ENCODE measurements at regions not wholly inside any gene's neighbourhood (a gene's known extent, or its start where the extent isn't known, plus 50 kb on each side); places are given as distances from the start of the nearest gene placed in this dataset.

- H3K4me3 ChIP-seq: no peak overlapping the region
- no peaks in the 10 kb centered on the region for H3K36me3 ChIP-seq (replicated peaks in 1 of 2)
- no peak overlapping the region for H3K27ac ChIP-seq
- H3K27me3 ChIP-seq: no peaks in the 10 kb centered on the region
- DNase-seq: no peak
- intact Hi-C loops (cut with DNase I): no loop called here
- H3K9me3 ChIP-seq (replicated peaks in 1 of 3): peaks cover 0 to 18% (median 4%) of the 10 kb centered on the region in 3 donors
- WGBS, 4 donors: 67 to 80% (median 77%) methylated on average over 4 of the region's 4 CpGs
- TF ChIP-seq CTCF (IDR thresholded peaks at IDR 0.05) (no peak), POLR2A (IDR thresholded peaks at IDR 0.05) (no peak)
- no peaks in the 10 kb centered on the region for H3K4me1 ChIP-seq (replicated peaks in 1 of 2)
These were observed 91.2 kb upstream of the CNOT2 start for GRCh38 chr12:70151993-70152392.

- H3K27me3 ChIP-seq: no peaks in the 10 kb centered on the region
- H3K36me3 ChIP-seq (replicated peaks in 1 of 2): no peaks in the 10 kb centered on the region
- H3K27ac ChIP-seq: no peak overlapping the region
- H3K4me1 ChIP-seq (replicated peaks in 1 of 2): no peaks in the 10 kb centered on the region
- TF ChIP-seq POLR2A (IDR thresholded peaks at IDR 0.05): no peak
- no peak for TF ChIP-seq CTCF (IDR thresholded peaks at IDR 0.05)
- intact Hi-C loops (cut with DNase I): no loop called here
- H3K9me3 ChIP-seq (replicated peaks in 1 of 3): peaks cover 0 to 23% (median 8%) of the 10 kb centered on the region in 3 donors
- WGBS, 4 donors: 69 to 83% (median 81%) methylated on average over 2 of the region's 2 CpGs
- no peak for DNase-seq
- no peak overlapping the region for H3K4me3 ChIP-seq
These were observed 89.1 kb upstream of the CNOT2 start for GRCh38 chr12:70154087-70154638.

GRCh38 chr12:70154960-70155589 lies 88.2 kb upstream of the CNOT2 start:
- H3K27ac ChIP-seq: no peak overlapping the region
- H3K27me3 ChIP-seq: no peaks in the 10 kb centered on the region
- no peak overlapping the region for H3K4me3 ChIP-seq
- peaks cover 0 to 28% (median 8%) of the 10 kb centered on the region in 3 donors for H3K9me3 ChIP-seq (replicated peaks in 1 of 3)
- TF ChIP-seq POLR2A (IDR thresholded peaks at IDR 0.05) (no peak), CTCF (IDR thresholded peaks at IDR 0.05) (no peak)
- H3K36me3 ChIP-seq (replicated peaks in 1 of 2): no peaks in the 10 kb centered on the region
- intact Hi-C loops (cut with DNase I): no loop called here
- DNase-seq: no peak
- H3K4me1 ChIP-seq (replicated peaks in 1 of 2): no peaks in the 10 kb centered on the region

- no peaks in the 10 kb centered on the region for H3K4me1 ChIP-seq (replicated peaks in 1 of 2)
- no peak for DNase-seq
- TF ChIP-seq POLR2A (IDR thresholded peaks at IDR 0.05): no peak
- no peak for TF ChIP-seq CTCF (IDR thresholded peaks at IDR 0.05)
- H3K9me3 ChIP-seq (replicated peaks in 1 of 3): peaks cover 0 to 28% (median 8%) of the 10 kb centered on the region in 3 donors
- no peak overlapping the region for H3K27ac ChIP-seq
- WGBS, 4 donors: 85 to 97% (median 94%) methylated on average over 1 of the region's 1 CpG
- intact Hi-C loops (cut with DNase I): no loop called here
- H3K4me3 ChIP-seq: no peak overlapping the region
- no peaks in the 10 kb centered on the region for H3K27me3 ChIP-seq
- H3K36me3 ChIP-seq (replicated peaks in 1 of 2): no peaks in the 10 kb centered on the region
These were observed 86.1 kb upstream of the CNOT2 start for GRCh38 chr12:70157099-70157498.

Data from adrenal gland (tissue), 9 donors.